Mesenchymal stem cell (in vitro differentiated cells and primary cell): ENCODE measurements at regions not wholly inside any gene's neighbourhood (a gene's known extent, or its start where the extent isn't known, plus 50 kb on each side); places are given as distances from the start of the nearest gene placed in this dataset.

Source experiments
- DNase-seq: peaks from one replicate; pipeline ENCODE4 v3.0.0-alpha.2; 2013
- H2AFZ ChIP-seq: one replicate; pipeline ENCODE4 v1.6.1; 2013; ENCODE audit warnings: low read depth, mild to moderate bottlenecking, control low read depth, inconsistent platforms, low read length, moderate library complexity
- H2AK5ac ChIP-seq: 2 replicates; pipeline ENCODE4 v1.6.1; 2013; ENCODE audit warnings: low read length, moderate library complexity, mild to moderate bottlenecking, inconsistent platforms; ENCODE audit not compliant: severe bottlenecking
- H2BK120ac ChIP-seq: one replicate; pipeline ENCODE4 v1.6.1; 2013; ENCODE audit warnings: low read depth, mild to moderate bottlenecking, inconsistent platforms, low read length, moderate library complexity
- H2BK12ac ChIP-seq, 2 experiments: one replicate each; pipeline ENCODE4 v1.6.1; 2013; ENCODE audit warnings: inconsistent platforms in 2 of 2, low read length in 2 of 2, mild to moderate bottlenecking in 2 of 2, moderate library complexity in 2 of 2, control low read depth in 1 of 2
- H2BK15ac ChIP-seq: one replicate; pipeline ENCODE4 v1.6.1; 2013; ENCODE audit warnings: mild to moderate bottlenecking, low read depth, inconsistent platforms; ENCODE audit not compliant: poor library complexity, severe bottlenecking
- H2BK5ac ChIP-seq: 2 replicates; pipeline ENCODE4 v1.6.1; 2013; ENCODE audit warnings: low read depth, mild to moderate bottlenecking, low read length, control low read depth, inconsistent platforms; ENCODE audit not compliant: poor library complexity, severe bottlenecking
- H3K14ac ChIP-seq, 2 experiments: one replicate each; pipeline ENCODE4 v1.6.1; 2013; ENCODE audit warnings: inconsistent platforms in 2 of 2, low read length in 2 of 2, control low read depth in 1 of 2, mild to moderate bottlenecking in 1 of 2, moderate library complexity in 1 of 2
- H3K18ac ChIP-seq, 2 experiments: one replicate each; pipeline ENCODE4 v1.6.1; 2013; ENCODE audit warnings: inconsistent platforms in 2 of 2, low read length in 2 of 2, control low read depth in 1 of 2, low read depth in 1 of 2, mild to moderate bottlenecking in 1 of 2
- H3K23ac ChIP-seq, 2 experiments: one replicate each; pipeline ENCODE4 v1.6.1; 2013; ENCODE audit warnings: inconsistent platforms in 2 of 2, low read length in 2 of 2, mild to moderate bottlenecking in 2 of 2, moderate library complexity in 2 of 2, control low read depth in 1 of 2
- H3K27ac ChIP-seq: 2 replicates; pipeline ENCODE4 v1.5.1; 2013; ENCODE audit warnings: mild to moderate bottlenecking, moderate library complexity, low read length, control low read depth, inconsistent platforms; ENCODE audit not compliant: poor library complexity, severe bottlenecking
- H3K27me3 ChIP-seq, 2 experiments: 2 replicates each; pipeline versions ENCODE4 v1.6.1 to v1.7.0; 2013; ENCODE audit warnings: low read length in 2 of 2, mild to moderate bottlenecking in 2 of 2, moderate library complexity in 2 of 2, control low read depth in 1 of 2, inconsistent platforms in 1 of 2; ENCODE audit not compliant: control insufficient read depth in 1 of 2, insufficient read depth in 1 of 2
- H3K36me3 ChIP-seq, 2 experiments: 2 replicates each; pipeline versions ENCODE4 v1.6.1 to v1.7.0; 2013; ENCODE audit warnings: low read length in 2 of 2, control low read depth in 1 of 2, inconsistent platforms in 1 of 2, low read depth in 1 of 2, mild to moderate bottlenecking in 1 of 2; ENCODE audit not compliant: insufficient read depth in 2 of 2, control insufficient read depth in 1 of 2
- H3K4ac ChIP-seq, 2 experiments: one replicate each; pipeline ENCODE4 v1.6.1; 2013; ENCODE audit warnings: inconsistent platforms in 2 of 2, low read length in 2 of 2, mild to moderate bottlenecking in 2 of 2, moderate library complexity in 2 of 2, control low read depth in 1 of 2, low read depth in 1 of 2
- H3K4me1 ChIP-seq: 2 replicates; pipeline ENCODE4 v1.6.1; 2013; ENCODE audit warnings: low read depth, low read length, control low read depth; ENCODE audit not compliant: control insufficient read depth, insufficient read depth
- H3K4me2 ChIP-seq: 2 replicates; pipeline ENCODE4 v1.6.1; 2013; ENCODE audit warnings: low read length, mild to moderate bottlenecking, inconsistent platforms; ENCODE audit not compliant: poor library complexity, severe bottlenecking
- H3K4me3 ChIP-seq, 2 experiments: 2 replicates each; pipeline versions ENCODE4 v1.5.1 to v1.7.0; 2013; ENCODE audit warnings: low read length in 2 of 2, mild to moderate bottlenecking in 2 of 2, control low read depth in 1 of 2, low read depth in 1 of 2; ENCODE audit not compliant: insufficient read depth in 1 of 2
- H3K79me1 ChIP-seq: replicated peaks from 2 replicates; pipeline ENCODE4 v1.6.1; 2013; ENCODE audit warnings: mild to moderate bottlenecking, control low read depth, low read length, inconsistent platforms; ENCODE audit not compliant: poor library complexity, severe bottlenecking
- H3K9ac ChIP-seq: 2 replicates; pipeline ENCODE4 v1.7.0; 2013; ENCODE audit warnings: mild to moderate bottlenecking, low read length, moderate library complexity
- H3K9me3 ChIP-seq: 2 replicates; pipeline ENCODE4 v1.7.0; 2013; ENCODE audit warnings: mild to moderate bottlenecking, low read length; ENCODE audit not compliant: control insufficient read depth
- H4K8ac ChIP-seq: one replicate; pipeline ENCODE4 v1.6.1; 2013; ENCODE audit warnings: inconsistent platforms, mild to moderate bottlenecking, low read length, moderate library complexity
- H4K91ac ChIP-seq: one replicate; pipeline ENCODE4 v1.6.1; 2013; ENCODE audit warnings: mild to moderate bottlenecking, low read length, inconsistent platforms
- WGBS: methylation state at CpG from one replicate; pipeline ENCODE4 v1.1.7; 2013; ENCODE audit warnings: mixed read lengths; 5-methylcytosine and 5-hydroxymethylcytosine counted together

DNA sequence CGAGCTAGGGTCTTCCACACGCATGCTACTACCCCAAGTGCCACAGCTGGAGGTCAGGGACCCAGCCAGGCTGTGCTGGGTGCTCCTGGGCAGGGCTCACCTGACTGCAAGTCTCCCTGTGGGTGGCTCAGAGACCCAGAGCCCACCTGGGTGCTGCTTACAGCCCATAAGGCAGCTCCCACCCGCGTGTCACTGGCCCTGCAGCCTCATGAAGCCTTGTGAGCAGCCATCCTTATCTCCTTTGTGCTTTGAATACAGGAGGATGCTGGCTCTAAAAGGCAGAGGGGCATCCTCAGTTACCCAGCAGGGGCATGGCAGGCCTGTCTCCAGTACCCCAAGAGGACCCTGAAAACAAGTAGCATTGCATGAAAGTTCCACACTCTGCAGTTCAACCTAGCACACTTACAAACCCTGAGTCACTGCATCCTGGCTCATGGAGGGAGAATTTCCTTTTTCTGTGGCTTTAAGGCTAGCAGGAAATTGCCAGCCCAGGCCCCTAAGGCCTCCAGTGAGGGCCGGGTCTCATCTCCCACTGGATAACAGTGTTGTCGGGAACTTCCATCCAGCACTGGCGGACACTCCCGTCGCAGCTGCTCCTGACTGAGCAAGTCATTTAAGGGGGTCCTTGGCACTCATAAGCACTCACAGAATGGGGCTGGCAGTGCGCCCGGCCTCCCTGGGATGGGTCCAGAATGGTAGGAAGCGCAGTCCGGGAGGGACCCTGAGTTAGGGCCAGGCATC is 137.1 kb downstream of the RPIA start:
- DNase-seq = no peak
- Histone ChIP-seq H2BK15ac (no peak overlapping the region), H3K9ac (no peak overlapping the region), H3K4ac (no peak overlapping the region), H3K18ac (no peak overlapping the region), H3K23ac (no peak overlapping the region), H2AFZ (no peak overlapping the region), H3K14ac (no peak overlapping the region), H3K4me1 (no peaks in the 10 kb centered on the region), H3K79me1 (no peaks in the 10 kb centered on the region), H3K4me3 (no peak overlapping the region), H4K8ac (no peak overlapping the region), H2AK5ac (no peak overlapping the region), H3K27ac (no peak overlapping the region), H2BK5ac (no peak overlapping the region), H2BK120ac (no peak overlapping the region), H3K9me3 (no peaks in the 10 kb centered on the region), H4K91ac (no peak overlapping the region), H3K4me2 (no peak overlapping the region), H3K27me3 (no peaks in the 10 kb centered on the region), H2BK12ac (no peak overlapping the region), H3K36me3 (no peaks in the 10 kb centered on the region)
- 84% methylated on average over 11 of the region's 13 CpGs for WGBS

- H3K4me3 ChIP-seq = no peak overlapping the region
- no peaks in the 10 kb centered on the region for H3K4me1 ChIP-seq
- H3K9me3 ChIP-seq = no peaks in the 10 kb centered on the region
- WGBS = 62% methylated on average over 5 of the region's 5 CpGs
- H4K8ac ChIP-seq = no peak overlapping the region
- no peak overlapping the region for H2AFZ ChIP-seq
- H3K36me3 ChIP-seq = no peaks in the 10 kb centered on the region
- H4K91ac ChIP-seq = no peak overlapping the region
- no peak overlapping the region for H3K4me2 ChIP-seq
- no peaks in the 10 kb centered on the region for H3K79me1 ChIP-seq
- no peak overlapping the region for H2BK12ac ChIP-seq
- H3K4ac ChIP-seq = no peak overlapping the region
- no peak overlapping the region for H3K14ac ChIP-seq
- H2BK120ac ChIP-seq = no peak overlapping the region
- H2AK5ac ChIP-seq = no peak overlapping the region
- H3K27me3 ChIP-seq = no peaks in the 10 kb centered on the region
- no peak overlapping the region for H3K23ac ChIP-seq
- H3K27ac ChIP-seq = no peak overlapping the region
- no peak overlapping the region for H2BK5ac ChIP-seq
- H3K9ac ChIP-seq = no peak overlapping the region
- no peak for DNase-seq
- no peak overlapping the region for H2BK15ac ChIP-seq
- no peak overlapping the region for H3K18ac ChIP-seq
Observed at GRCh38 chr2:88829607-88830463, 138.4 kb downstream of the RPIA start.

GRCh38 chr2:88831071-88831791 is 139.8 kb downstream of the RPIA start:
- Histone ChIP-seq H3K27ac (no peak overlapping the region), H3K23ac (no peak overlapping the region), H2BK5ac (no peak overlapping the region), H3K27me3 (no peaks in the 10 kb centered on the region), H3K4me2 (no peak overlapping the region), H3K9me3 (no peaks in the 10 kb centered on the region), H2BK120ac (no peak overlapping the region), H3K4ac (no peak overlapping the region), H2BK12ac (no peak overlapping the region), H3K9ac (no peak overlapping the region), H2BK15ac (no peak overlapping the region), H2AFZ (no peak overlapping the region), H3K18ac (no peak overlapping the region), H4K8ac (no peak overlapping the region), H3K36me3 (no peaks in the 10 kb centered on the region), H3K4me3 (no peak overlapping the region), H3K14ac (no peak overlapping the region), H3K79me1 (no peaks in the 10 kb centered on the region), H4K91ac (no peak overlapping the region), H2AK5ac (no peak overlapping the region), H3K4me1 (no peaks in the 10 kb centered on the region)
- DNase-seq = no peak
- WGBS = 49% methylated on average over 4 of the region's 6 CpGs

- H3K27me3 ChIP-seq = no peaks in the 10 kb centered on the region
- DNase-seq = no peak
- 32% methylated on average over 7 of the region's 7 CpGs for WGBS
- no peak overlapping the region for H3K9ac ChIP-seq
- no peak overlapping the region for H3K4me2 ChIP-seq
- H3K4ac ChIP-seq = no peak overlapping the region
- H3K9me3 ChIP-seq = no peaks in the 10 kb centered on the region
- no peak overlapping the region for H2BK120ac ChIP-seq
- no peak overlapping the region for H3K14ac ChIP-seq
- H3K4me3 ChIP-seq = no peak overlapping the region
- no peak overlapping the region for H2BK15ac ChIP-seq
- H2BK12ac ChIP-seq = no peak overlapping the region
- H4K8ac ChIP-seq = no peak overlapping the region
- H3K23ac ChIP-seq = peak overlapping the region in 1 of 2 experiments; percentile 89
- H3K18ac ChIP-seq = no peak overlapping the region
- no peaks in the 10 kb centered on the region for H3K36me3 ChIP-seq
- H2BK5ac ChIP-seq = no peak overlapping the region
- no peak overlapping the region for H3K27ac ChIP-seq
- H4K91ac ChIP-seq = no peak overlapping the region
- no peaks in the 10 kb centered on the region for H3K79me1 ChIP-seq
- H2AK5ac ChIP-seq = no peak overlapping the region
- no peaks in the 10 kb centered on the region for H3K4me1 ChIP-seq
- no peak overlapping the region for H2AFZ ChIP-seq
Observed at GRCh38 chr2:88831792-88832248, 140.3 kb downstream of the RPIA start.
